OCI-LY1 (cell line): ENCODE measurements at regions not wholly inside any gene's neighbourhood (a gene's known extent, or its start where the extent isn't known, plus 50 kb on each side); places are given as distances from the start of the nearest gene placed in this dataset.

Experiments
- EZH2 ChIP-seq: fragments of 200-600 bp; sonication (generic), shearing (Covaris generic); IDR thresholded peaks from 2 replicates; pipeline ENCODE4 v1.8.0; 2017; ENCODE audit warnings: borderline replicate concordance, mixed run types, mild to moderate bottlenecking, antibody characterized with exemption, low read length, moderate library complexity, mixed read lengths
- TF ChIP-seq, protein P1 (sequence below): fragments of 200-600 bp; sonication (generic), shearing (Covaris generic); IDR thresholded peaks from 2 replicates; pipeline ENCODE4 v1.5.1; 2017; ENCODE audit warnings: mild to moderate bottlenecking, antibody characterized with exemption, low read length, moderate library complexity, mixed read lengths

DNA sequence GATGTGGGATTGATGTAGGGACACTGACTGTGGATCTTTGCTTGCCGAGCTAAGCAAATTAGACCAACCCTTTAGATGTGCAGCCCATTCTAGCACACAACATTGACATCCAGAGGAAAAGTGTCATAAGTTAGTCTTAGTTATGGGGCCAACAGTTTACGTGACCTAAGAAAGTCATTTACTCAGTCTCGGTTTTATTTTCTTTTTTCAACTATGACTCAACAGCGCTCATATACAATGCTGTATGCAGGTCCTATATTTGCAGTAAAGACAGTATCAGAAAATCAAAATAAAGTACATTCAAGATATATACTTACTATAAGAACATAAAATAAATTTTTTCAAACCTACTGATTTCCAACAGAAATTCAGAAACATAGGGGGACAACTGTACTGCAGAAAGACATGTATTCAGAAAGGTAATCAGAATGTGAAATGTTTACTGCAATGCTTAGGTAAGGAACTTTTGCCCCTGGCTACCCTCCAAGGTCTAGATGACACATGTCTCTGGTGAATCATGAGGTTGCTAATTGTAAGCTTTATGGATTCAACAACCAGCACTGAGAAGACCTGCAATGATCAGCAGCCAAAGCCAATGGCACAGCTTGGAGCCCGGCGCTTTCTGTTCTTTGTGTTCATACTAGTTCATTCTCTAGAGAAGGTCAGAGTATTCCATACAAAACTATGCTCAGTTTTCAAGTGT lies 317.5 kb upstream of the CNTN6 start:
- TF ChIP-seq, protein P1, sequence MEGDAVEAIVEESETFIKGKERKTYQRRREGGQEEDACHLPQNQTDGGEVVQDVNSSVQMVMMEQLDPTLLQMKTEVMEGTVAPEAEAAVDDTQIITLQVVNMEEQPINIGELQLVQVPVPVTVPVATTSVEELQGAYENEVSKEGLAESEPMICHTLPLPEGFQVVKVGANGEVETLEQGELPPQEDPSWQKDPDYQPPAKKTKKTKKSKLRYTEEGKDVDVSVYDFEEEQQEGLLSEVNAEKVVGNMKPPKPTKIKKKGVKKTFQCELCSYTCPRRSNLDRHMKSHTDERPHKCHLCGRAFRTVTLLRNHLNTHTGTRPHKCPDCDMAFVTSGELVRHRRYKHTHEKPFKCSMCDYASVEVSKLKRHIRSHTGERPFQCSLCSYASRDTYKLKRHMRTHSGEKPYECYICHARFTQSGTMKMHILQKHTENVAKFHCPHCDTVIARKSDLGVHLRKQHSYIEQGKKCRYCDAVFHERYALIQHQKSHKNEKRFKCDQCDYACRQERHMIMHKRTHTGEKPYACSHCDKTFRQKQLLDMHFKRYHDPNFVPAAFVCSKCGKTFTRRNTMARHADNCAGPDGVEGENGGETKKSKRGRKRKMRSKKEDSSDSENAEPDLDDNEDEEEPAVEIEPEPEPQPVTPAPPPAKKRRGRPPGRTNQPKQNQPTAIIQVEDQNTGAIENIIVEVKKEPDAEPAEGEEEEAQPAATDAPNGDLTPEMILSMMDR, result no peak
- no peak for TF ChIP-seq EZH2
